ENCODE measurements at regions not wholly inside any gene's neighbourhood (a gene's known extent, or its start where the extent isn't known, plus 50 kb on each side); places are given as distances from the start of the nearest gene placed in this dataset.
"Not testable (repeated sequence)": the region's sequence is repeated elsewhere in the genome, so short reads cannot be mapped to it uniquely, and the experiment has no call there.

DNA sequence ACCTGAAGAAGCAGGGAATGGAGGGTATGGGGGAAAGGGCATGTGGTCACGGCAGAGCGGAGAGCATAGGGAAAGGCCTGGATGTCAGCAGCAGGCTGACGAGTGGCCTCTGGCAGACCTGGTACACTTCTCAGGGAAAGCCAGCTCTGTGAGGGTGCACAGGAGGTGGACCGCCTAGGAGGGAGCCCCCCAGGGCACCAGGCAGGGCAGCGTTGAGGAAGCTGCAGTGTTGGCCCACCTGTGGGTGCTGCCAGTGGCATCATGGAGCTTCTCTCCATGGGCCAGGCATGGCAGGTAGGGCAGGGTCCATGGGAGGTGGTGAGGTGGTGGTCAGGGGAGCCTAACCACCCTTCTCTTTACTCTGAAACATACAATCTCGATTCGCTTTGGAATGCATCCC, 143.0 kb upstream of the PITX1 start:
- DNase-seq = no peak

DNA sequence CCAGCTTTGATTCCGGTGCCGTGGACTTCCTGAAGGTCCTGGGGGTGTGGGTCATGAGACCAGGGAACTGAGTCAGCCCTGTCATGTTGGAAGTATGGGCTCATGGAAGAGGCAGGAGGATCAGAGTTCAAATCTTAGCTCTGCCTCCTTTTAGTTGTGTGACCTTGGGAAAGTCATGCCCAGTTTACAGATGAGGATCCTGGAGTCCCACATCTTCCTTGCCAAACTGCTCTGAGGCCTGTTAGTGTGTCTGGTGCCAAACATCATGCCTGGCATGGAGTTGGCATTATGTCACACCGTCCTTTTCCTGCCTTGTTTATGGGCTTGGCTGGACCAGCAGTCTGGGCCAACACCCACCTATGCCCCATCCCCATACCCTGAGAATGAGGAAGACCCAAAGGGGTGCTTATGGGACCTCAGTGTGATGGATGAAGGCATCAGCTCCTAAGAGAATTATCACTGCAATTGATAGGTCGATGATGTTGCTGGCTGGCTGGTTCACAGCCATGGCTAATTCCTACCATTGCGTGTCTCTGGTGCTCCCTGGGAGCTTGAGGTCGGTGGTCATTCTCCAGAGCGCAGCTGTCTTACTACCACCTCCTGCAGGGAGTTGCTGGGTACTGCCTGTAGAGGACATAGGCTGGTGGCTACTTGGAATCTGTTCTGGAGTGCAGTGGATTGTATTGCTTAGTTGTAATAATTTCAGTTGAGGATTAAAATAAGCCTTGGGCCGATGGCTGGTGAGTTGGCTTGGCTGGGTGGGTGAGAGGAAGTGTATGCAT, 140.5 kb upstream of the PITX1 start:
- no peak for DNase-seq

DNA sequence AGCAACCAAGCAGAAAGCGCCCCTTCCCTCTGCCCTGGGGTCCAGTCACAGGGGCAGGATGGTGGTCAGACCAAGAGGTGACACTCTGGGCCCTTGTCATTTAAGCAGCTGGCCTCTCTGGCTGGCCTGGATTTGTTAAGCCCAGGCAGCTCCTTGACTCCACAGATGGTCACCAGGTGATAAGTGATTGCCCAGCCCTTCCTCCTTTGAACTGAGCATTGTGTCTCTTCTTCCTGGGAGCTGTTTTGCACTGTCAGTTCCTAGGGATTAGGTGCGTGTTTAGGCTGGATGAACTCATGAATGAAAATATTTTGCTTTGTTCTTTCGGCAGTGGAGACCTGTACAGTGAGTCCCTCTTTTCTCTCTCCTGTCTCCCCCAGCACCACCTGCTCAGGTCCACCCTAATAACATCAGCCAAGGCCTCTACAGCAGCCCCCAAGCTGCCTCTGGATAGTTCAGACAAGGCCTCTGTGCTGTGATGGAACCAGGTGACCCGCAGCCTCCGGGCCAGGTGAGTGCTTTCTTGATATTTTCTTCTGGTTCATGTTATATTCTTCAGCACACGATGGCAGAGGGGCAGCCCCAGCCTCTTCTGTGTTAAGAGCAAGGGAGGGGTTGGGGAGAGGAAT, 139.7 kb upstream of the PITX1 start:
- DNase-seq = no peak

DNA sequence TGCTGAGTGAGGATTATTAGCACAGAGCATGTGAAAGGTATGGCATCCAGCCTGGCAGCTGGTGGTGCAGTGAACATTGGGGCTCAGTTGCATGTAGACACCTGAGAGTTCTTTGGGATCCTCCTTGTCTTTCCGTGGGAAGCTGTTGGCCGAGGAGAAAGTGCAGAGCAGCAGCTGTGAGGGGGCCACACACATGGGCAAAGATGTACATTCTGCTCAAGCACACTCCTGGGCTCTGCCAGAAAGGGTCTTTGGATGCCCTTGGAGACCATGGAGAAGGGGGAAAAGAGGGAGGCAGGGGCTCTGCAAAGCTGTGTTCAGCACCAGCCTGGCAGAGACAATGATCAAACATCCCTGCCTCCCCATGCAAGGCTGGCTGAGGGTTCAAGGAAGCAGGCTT, 138.7 kb upstream of the PITX1 start:
- DNase-seq = no peak

DNA sequence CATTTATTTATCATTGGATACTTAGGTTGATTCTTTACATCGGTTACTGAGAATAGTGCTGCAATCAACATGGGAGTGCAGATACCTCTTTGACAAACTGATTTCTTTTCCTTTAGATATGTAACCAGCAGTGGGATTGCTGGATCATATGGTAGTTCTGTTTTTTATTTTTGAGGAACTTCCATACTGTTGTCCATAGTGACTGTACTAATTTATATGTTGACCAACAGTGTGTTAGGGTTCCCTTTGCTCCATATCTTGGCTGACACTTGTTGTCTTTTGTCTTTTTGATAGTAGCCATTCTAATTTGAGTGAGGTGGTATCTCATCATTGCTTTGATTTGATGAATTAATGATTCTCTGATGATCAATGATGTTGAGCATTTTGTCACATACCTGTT, 137.3 kb upstream of the PITX1 start:
- no peak for DNase-seq

DNA sequence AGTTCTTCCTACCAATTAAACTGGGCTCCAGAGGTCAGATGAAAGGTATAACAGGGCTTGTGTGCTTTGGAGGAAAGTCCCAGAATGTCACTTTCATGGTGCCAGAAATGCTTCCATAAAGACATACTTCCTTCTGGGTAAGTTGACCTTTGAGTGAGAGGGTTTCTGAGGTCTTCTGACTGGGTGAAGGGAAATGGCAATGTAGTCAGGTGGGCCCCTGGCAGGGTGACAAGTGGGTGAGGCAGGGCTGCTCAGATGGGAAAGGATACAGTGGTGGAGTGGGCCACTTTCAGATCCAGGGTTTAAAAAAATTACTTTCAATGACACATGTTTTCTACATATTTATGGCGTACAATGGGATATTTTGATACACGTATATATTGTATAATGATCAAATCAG, 136.5 kb upstream of the PITX1 start:
- no peak for DNase-seq

DNA sequence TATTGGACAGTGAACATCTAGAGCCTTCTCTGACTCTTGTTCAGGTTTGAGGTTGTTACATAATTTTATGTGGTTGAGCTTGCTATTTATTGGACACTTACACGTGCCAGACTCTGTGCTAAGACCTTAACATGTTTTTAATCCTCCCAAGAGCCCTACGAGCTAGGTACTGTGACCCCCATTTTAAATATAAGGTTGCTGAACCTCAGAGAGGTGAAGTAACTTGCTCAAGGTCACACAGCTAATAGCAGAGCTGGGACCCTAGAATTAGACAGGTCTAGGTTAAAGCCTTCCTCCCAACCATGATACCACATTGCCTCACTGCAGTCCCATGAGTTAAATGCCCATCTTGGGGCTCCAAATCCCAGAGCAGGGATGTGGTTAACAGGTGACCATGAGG, 135.7 kb upstream of the PITX1 start:
- DNase-seq = no peak

DNA sequence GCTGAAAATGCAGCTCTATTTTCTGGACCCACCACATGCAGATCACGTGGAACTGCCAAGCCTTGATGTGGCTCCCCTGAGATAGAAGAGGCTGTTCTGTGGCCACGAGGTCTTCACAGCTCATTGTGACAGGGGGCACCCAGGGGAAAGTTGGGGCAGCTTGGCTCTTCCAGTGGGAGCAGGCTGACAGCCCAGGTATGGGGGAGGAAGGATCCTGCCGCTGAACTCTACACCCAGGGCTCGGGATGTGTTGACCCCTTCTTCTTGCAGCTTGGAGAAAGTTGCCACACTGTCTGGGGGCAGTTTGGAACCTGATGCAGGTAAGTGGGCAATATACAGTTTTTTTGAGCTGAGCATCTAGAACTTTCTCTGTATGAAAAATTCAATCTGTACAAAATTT, 133.6 kb upstream of the PITX1 start:
- DNase-seq = no peak

DNA sequence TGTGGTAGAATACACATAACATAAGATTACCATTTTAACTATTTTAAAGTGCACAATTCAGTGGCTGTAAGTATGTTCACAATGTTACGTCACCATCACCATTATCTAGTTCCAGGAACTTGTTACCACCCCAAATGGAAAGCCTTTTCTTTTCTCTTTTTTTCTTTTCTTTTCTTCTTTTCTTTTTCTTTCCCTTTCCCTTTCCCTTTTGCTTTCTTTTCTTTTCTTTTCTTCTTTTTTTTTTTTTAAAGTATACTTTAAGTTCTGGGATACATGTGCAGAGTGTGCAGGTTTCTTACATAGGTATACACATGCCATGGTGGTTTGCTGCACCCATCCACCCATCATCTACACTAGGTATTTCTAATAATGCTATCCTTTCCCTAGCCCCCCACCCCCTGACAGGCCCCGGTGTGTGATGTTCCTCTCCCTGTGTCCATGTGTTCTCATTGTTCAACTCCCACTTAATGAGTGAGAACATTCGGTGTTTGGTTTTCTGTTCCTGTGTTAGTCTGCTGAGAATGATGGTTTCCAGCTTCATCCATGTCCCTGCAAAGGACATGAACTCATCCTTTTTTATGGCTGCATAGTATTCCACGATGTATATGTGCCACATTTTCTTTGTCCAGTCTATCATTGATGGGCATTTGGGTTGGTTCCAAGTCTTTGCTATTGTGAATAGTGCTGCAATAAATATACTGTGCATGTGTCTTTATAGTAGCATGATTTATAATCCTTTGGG, 131.0 kb upstream of the PITX1 start:
- DNase-seq = not testable (repeated sequence)

DNA sequence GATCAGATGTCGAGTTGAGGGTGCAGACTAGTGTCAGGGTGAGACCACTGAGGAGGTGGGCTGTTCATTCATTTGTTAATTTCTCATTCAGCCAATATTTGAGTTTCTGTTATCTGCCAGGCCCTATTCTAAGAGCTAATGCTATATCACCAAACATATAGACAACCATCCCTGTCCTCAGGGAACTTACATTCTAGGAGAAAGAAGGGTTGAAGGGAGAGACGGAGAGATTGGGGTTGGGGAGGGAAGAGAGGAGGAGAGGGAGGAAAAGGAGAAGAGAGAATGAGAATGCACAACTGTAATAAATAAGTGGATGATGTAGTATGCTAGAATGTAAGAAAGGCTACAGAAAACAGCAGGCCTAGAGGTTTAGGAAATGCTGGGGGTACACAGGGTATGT, 129.9 kb upstream of the PITX1 start:
- no peak for DNase-seq

DNA sequence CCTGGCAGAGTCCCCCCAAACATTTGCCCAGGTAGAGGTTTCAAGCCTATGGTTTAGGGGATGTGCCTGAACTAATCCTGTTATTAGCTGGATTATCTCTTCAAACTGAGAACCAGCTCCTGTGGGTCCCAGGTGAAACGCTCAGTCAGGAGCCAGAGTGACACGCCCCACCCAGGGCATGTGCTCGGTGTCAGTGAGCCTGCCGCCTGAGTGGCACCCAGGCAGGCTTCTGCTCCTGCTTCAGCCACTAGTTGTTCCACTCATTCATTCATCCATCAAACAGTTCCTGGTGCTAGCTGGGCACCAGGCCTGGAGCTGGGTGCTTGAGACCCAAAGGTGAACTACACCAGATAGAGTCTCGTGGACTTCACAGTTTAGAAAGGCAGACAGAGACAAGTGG, 129.4 kb upstream of the PITX1 start:
- DNase-seq = no peak

DNA sequence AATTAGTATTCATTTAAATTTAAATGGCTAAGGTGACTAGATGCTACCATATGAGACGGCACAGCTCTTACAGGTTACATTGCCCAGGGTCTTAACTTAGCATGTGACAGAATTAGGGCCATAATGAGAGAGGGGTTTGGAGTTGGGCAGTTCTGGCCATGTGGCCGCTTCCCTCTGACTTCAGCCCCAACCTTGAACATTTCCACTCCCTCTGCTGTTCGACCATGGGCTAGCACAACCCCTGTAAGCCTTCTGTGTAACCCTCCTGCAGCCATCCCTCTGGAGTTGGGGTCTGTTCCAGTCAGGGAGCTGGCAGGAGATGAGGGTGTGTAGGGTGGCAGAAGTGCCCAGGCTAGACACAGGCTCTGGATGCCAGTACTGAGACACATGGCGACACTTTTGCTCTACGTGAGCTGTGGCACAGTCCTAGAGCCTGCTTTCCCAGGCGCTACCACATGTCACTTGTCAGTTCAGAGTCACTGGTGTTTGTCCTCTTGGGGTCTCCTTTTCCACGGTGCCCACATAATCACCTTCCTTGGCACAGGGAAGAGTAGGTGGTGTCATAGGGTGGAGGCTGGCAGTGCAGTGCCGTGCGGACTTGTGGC, 128.7 kb upstream of the PITX1 start:
- no peak for DNase-seq

DNA sequence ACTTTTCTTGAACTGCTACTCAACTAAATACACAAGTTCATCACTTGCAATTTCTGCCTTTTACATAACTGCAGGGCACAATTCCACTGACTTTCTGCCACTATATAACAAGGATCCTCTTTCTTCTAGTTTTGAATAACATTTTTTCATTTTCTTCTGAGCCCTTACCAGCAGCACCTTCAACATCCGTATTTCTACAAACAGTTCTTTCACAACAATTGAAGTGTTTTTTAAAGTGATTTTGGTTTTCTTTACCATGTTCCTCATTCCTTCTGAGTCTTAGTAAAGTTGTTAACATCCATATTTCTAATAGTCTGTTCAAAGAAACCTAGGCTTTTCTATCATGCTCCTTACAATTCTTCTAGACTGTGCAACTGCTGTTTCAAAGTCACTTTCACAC, 127.2 kb upstream of the PITX1 start:
- DNase-seq = no peak

DNA sequence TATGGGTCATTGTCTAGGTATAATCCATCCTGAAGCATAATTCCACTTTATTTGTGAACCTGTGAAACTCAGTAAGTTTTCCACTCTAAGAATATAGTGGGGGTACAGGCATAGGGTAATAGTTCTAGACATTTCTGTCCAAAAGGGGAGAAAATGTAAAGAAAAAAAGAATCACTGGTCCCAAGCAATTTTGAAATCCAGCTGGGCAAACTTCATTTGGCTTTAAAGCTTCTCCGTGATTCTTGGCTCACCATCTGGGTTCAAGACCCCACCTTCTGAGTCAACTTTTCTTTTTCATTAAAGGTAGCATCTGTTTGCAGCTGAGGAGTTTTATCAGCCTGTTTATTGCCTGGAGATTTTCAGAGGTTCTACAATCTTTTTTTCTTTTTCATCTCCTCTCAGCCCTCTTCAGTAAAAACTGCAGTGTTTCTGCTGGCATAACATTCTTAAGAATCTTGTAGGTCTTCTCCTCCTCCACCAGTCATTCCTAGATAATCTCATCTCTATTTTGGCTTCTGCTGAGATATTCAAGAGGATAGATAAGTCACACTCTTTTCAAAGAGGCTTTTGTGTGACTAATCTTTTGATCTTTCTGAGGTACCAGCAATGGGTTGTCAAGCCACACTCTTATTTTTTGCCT, 126.1 kb upstream of the PITX1 start:
- no peak for DNase-seq

DNA sequence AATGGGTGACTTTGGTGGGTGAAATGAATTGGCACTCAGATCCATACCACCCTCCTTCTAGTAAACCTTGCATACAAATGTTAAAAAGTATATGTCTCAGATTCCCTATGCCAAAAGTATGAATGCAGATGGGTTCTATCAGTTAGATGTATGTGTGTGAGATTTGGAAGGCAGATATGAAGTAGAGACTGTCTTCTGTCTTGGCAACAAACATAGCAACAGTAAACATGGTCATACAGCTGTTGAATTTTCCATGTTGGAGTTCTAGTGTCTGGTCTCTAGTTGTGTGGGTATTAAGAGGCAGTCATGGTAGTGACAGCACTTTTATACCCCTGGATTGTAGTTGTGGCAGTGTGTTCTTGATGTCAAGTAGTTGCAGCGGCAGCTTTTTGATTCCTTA, 125.6 kb upstream of the PITX1 start:
- no peak for DNase-seq

DNA sequence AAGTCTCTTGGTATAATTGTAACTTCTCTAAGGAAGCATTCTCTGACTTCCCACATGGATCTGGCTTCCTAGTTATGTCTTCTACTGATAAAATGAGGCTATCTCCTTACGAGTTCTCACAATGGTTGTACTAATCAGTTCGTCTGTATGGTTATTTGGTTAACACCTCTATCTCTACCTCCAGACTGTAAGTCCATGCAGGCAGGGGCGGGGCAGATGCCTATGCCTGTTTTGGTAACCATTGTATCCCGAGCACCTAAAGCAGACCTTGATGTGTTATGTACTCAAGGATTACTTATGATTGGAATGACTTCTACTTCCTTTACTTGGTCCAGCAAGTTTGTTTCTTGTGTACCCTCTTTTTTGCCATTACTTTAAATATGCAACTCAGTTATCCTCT, 125.0 kb upstream of the PITX1 start:
- no peak for DNase-seq

DNA sequence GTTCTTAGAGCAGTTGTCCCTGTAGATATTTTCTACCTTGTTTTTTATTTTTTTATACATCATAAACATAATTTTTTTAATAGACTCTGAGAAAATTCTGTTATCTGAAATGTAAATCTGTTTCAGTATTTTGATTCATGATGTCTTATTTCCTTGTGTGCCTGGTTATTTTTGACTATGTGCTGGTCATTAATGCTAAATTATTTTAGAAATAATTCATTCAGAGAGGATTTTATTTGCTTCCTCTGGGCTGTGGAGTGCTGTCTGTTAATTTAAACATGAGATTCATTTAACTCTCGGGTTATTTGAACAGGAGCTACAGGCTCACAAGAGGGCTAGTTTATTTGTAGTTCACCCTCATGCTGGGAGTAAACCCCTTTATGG, 124.3 kb upstream of the PITX1 start:
- DNase-seq = no peak

DNA sequence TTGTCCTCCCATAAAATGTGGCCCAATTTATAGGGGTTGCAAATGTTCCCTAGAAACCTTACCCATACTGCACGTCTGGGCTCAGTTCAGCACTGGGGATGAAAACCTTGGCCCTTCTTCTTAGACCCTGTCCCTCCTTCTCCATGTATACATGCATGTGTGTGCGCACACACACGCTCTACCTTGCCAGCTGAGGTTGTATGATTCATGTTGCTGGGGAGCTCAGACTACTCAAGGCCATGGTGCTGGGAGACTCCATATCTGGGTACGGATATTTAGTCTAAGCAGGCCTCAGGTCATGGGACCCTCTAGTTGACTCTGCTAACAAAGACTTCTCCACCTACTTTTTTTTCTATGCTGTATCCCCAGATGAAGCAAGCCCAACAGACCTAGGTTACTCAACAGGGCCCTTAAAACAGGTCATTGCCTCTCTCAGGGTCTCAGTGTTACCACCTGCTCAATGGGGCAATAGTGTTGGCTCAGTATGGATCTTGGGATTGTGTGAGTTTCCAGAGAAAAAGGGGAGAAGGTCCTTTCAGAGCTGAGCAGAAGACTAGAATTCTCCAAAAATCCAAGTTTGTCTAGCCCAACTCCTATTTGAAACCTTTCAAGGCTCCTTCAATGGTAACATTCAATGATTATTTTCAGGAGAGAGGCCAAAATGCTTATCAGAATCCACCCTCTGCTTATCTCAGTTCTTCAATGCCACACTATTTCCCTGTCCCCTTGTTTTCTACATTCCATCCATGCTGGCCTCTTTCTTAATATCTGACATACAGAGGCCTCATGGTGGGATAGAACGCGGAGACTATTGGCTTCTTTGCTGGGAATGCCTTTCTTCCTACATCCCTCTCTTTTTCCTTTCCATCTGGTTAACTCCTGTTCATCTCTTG, 123.6 kb upstream of the PITX1 start:
- DNase-seq = no peak

DNA sequence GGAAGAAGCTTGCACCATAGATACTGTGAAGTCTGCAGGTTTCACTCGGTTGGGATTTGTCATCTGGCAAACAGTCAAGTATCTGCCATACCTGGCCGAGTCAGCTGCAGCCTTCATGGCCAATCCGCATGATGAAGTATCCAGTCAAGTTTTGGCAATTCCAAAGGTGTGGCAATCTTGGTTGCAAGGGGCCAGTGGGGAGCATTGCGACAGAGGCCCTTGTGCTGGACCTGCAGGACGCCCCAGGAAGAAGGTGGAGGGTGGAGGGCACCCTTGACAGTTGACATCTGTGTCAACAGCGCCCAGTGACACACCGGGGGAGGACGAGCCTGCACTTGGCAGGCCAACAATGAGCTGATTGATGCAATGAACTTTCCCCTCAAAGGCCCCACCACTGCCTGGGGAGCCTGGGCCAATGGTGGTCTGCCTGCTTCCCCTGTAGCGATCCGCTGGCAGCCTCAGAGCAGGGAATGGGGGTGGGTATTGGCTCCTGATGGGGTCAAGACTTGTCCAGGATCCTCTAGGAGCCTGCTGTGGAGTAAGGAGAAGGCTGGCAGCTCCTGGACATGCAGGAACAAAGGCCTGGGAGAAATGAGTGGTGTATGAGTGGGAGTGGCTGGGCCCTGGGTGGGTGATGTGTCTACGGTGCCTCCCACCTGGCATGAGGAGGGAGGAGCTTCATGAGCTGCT, 122.8 kb upstream of the PITX1 start:
- no peak for DNase-seq

DNA sequence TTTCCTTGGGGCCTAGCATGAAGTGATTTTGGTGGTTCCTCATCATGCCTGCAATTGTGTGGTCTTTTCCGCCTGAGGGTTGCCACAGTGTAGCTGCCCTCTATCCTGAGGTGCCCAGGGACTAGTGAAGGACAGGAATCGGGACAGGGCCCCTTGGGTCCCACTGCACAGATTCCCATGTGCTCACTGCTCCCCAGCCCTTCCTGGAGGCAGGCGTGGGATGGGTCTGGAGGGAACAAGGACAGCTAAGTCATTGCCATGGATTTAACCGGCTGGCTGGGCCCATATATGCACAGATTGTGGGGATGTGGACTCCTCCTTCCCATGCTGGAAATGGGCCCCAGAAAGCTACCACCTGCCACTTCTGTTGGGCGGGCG, 122.3 kb upstream of the PITX1 start:
- DNase-seq = no peak

DNA sequence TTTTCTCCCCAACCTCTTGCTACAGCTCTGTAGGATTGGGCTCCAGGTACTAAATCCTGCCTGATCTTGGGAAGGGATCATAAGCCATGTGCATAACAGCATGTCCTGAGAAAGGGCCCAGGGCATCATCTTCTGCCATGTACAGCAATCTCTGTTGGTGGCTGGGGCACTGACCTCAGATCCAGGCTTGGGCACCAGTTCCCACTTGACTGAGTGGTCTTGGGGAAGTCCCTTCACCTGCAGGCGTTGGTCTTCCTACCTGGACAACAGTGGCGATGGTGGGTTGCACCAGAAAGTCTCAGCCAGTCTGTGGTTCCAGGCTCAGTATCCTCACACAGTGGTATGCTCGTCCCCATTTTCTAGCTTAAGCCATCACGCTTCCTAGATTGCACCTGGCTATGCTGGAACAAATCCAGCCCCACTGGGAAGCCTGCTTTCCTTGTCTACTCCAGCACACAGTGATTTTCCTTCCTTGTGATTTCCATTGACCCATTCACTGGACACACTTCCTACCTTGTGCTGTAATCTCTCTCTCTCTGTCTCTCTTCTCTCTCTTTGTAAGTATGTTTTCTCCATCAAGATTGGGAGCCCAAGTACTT, 121.7 kb upstream of the PITX1 start:
- no peak for DNase-seq
